ENCODE measurements at regions not wholly inside any gene's neighbourhood (a gene's known extent, or its start where the extent isn't known, plus 50 kb on each side); places are given as distances from the start of the nearest gene placed in this dataset.
"Not testable (repeated sequence)": the region's sequence is repeated elsewhere in the genome, so short reads cannot be mapped to it uniquely, and the experiment has no call there.

GRCh38 chr2:2902547-2903281 is 474.9 kb downstream of the EIPR1 start:
- DNase-seq (ENCODE audit: low read depth in 4 of 4, low spot score in 1 of 4) = no peak

- DNase-seq (ENCODE audit: low read depth in 4 of 4, low spot score in 1 of 4) = no peak
Measured at GRCh38 chr2:2901384-2902345, 476.0 kb downstream of the EIPR1 start.

GRCh38 chr2:2899826-2900225 is 477.8 kb downstream of the EIPR1 start:
- no peak for DNase-seq (ENCODE audit: low read depth in 4 of 4, low spot score in 1 of 4)

- no peak for DNase-seq (ENCODE audit: low read depth in 4 of 4, low spot score in 1 of 4)
Measured at GRCh38 chr2:2898744-2899143, 478.9 kb downstream of the EIPR1 start.

- DNase-seq (ENCODE audit: low read depth in 4 of 4, low spot score in 1 of 4) = no peak
Measured at GRCh38 chr2:2896643-2897042, 481.0 kb downstream of the EIPR1 start.

- no peak for DNase-seq (ENCODE audit: low read depth in 4 of 4, low spot score in 1 of 4)
Measured at GRCh38 chr2:2896011-2896410, 481.6 kb downstream of the EIPR1 start.

- DNase-seq (ENCODE audit: low read depth in 4 of 4, low spot score in 1 of 4) = not testable (repeated sequence)
Measured at GRCh38 chr2:2894011-2894410, 483.6 kb downstream of the EIPR1 start.

GRCh38 chr2:2892892-2893291 is 484.7 kb downstream of the EIPR1 start:
- DNase-seq (ENCODE audit: low read depth in 4 of 4, low spot score in 1 of 4) = no peak

- DNase-seq (ENCODE audit: low read depth in 4 of 4, low spot score in 1 of 4) = no peak
Measured at GRCh38 chr2:2892378-2892777, 485.2 kb downstream of the EIPR1 start.

- DNase-seq (ENCODE audit: low read depth in 4 of 4, low spot score in 1 of 4) = no peak
Measured at GRCh38 chr2:2890901-2891300, 486.7 kb downstream of the EIPR1 start.

GRCh38 chr2:2890246-2890645 is 487.4 kb downstream of the EIPR1 start:
- no peak for DNase-seq (ENCODE audit: low read depth in 4 of 4, low spot score in 1 of 4)

- DNase-seq (ENCODE audit: low read depth in 4 of 4, low spot score in 1 of 4) = no peak
Measured at GRCh38 chr2:2889646-2890045, 488.0 kb downstream of the EIPR1 start.

- DNase-seq (ENCODE audit: low read depth in 4 of 4, low spot score in 1 of 4) = no peak
Measured at GRCh38 chr2:2889141-2889540, 488.5 kb downstream of the EIPR1 start.

GRCh38 chr2:2887772-2888387 is 489.7 kb downstream of the EIPR1 start:
- DNase-seq (ENCODE audit: low read depth in 4 of 4, low spot score in 1 of 4) = no peak

- DNase-seq (ENCODE audit: low read depth in 4 of 4, low spot score in 1 of 4) = no peak
Measured at GRCh38 chr2:2886922-2887321, 490.7 kb downstream of the EIPR1 start.

- no peak for DNase-seq (ENCODE audit: low read depth in 4 of 4, low spot score in 1 of 4)
Measured at GRCh38 chr2:2881499-2881898, 496.1 kb downstream of the EIPR1 start.

GRCh38 chr2:2880938-2881337 is 496.7 kb downstream of the EIPR1 start:
- no peak for DNase-seq (ENCODE audit: low read depth in 4 of 4, low spot score in 1 of 4)

GRCh38 chr2:2879781-2880180 is 497.8 kb downstream of the EIPR1 start:
- DNase-seq (ENCODE audit: low read depth in 4 of 4, low spot score in 1 of 4) = no peak

- DNase-seq (ENCODE audit: low read depth in 4 of 4, low spot score in 1 of 4) = no peak
Measured at GRCh38 chr2:2879071-2879470, 498.5 kb downstream of the EIPR1 start.

GRCh38 chr2:2877427-2877826 is 500.2 kb downstream of the EIPR1 start:
- DNase-seq (ENCODE audit: low read depth in 4 of 4, low spot score in 1 of 4) = no peak

GRCh38 chr2:2876331-2877221 is 501.0 kb downstream of the EIPR1 start:
- DNase-seq (ENCODE audit: low read depth in 4 of 4, low spot score in 1 of 4) = no peak
